ENCODE measurements at regions not wholly inside any gene's neighbourhood (a gene's known extent, or its start where the extent isn't known, plus 50 kb on each side); places are given as distances from the start of the nearest gene placed in this dataset.

DNA sequence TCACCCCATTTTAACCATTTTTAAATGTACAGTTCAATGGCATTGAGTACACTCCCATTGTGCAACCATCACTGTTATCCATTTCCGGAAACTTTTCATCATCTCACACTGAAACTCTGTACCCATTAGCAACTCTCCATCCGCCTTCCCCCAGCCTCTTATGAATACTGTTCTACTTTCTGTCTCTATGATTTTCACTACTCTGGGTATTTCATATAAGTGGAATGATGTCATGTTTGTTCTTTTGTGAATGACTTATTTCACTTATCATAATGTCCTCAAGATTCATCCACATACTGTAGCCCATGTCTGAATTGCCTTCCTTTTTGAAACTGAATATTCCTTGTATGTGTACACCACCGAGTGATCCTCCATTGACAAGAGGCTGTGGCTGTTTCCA is 92.9 kb upstream of the TOX2 start:
- no peak for DNase-seq (ENCODE audit: low read depth)
- in situ Hi-C loops (cut with HindIII; ENCODE audit: low pct_unique_long_range_greater_than_20kb, low sequenced_read_pairs) = no loop called here

DNA sequence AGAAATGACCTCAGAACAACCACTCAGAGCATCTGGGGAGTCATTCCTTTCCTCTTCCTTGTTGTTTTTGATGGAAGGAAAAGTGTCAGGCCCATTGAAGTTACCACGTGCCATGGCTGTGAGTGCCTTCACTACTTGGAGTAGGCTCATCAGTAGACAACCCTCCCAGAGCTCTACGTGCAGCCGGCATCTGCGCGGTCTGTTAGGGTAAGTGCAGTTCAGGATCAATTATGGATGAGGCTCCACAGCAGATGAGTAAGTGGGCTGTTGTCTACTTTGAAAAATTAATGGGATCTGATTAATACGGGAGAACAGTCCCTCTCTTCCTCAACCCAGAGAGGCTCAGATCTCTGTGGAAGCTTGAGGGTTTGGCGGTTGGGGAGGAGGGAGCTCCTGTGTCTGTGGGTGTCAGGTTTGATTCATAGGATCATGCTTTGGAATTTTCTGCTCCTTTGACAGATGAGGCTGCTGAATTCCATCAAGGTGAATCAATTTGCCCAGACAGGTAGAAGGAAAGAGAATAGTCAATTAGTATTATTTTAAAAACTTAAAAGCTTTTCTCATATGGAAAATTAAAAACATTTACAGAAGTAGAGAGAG is 93.8 kb upstream of the TOX2 start:
- DNase-seq (ENCODE audit: low read depth) = no peak
- in situ Hi-C loops (cut with HindIII; ENCODE audit: low pct_unique_long_range_greater_than_20kb, low sequenced_read_pairs) = no loop called here

- no peak for DNase-seq (ENCODE audit: low read depth)
- in situ Hi-C loops (cut with HindIII; ENCODE audit: low pct_unique_long_range_greater_than_20kb, low sequenced_read_pairs) = no loop called here
These were observed 85.4 kb upstream of the GTSF1L start for GRCh38 chr20:43812216-43812615.

GRCh38 chr20:43809206-43809819 is 82.5 kb upstream of the GTSF1L start:
- no peak for DNase-seq (ENCODE audit: low read depth)
- in situ Hi-C loops (cut with HindIII; ENCODE audit: low pct_unique_long_range_greater_than_20kb, low sequenced_read_pairs) = no loop called here

DNA sequence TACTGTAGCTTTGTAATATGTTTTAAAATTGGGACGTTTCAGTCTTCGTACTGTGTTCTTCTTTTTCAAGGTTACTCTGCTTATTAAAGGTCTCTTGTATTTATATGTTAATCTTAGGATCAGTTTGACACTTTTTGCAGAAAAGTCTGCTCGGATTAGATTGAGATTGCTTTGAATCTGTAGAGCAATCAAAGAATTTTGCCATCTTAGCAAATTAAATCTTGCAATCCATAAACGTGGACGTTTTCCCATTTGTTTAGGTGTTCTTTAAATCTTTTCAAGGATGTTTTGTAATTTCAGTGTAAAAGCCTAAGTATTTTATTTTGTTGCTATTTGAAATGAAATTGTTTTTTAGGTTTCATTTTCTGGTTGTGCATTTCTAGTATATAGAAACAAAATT is 78.0 kb upstream of the GTSF1L start:
- no peak for DNase-seq (ENCODE audit: low read depth)
- in situ Hi-C loops (cut with HindIII; ENCODE audit: low pct_unique_long_range_greater_than_20kb, low sequenced_read_pairs) = no loop called here

DNA sequence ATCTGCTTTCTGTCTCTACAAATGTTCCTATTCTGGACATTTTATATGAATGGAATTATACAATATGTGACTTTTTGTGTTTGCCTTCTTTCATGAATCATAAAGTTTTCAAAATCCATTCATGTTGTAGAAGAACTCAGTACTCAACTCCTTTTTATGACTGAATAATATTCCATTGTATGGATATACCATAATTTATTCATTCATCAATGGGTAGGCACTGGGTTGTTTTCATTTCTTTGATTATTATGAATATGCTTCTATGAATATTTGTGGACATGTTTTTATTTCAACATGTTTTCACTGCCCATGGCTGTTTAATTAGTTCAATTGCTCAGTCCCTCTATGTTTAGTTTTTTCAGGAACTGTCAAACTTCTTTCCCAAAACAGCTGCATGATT is 76.5 kb upstream of the GTSF1L start:
- in situ Hi-C loops (cut with HindIII; ENCODE audit: low pct_unique_long_range_greater_than_20kb, low sequenced_read_pairs) = no loop called here
- no peak for DNase-seq (ENCODE audit: low read depth)

- in situ Hi-C loops (cut with HindIII; ENCODE audit: low pct_unique_long_range_greater_than_20kb, low sequenced_read_pairs) = no loop called here
- no peak for DNase-seq (ENCODE audit: low read depth)
These were observed 73.4 kb upstream of the GTSF1L start for GRCh38 chr20:43800186-43800585.

DNA sequence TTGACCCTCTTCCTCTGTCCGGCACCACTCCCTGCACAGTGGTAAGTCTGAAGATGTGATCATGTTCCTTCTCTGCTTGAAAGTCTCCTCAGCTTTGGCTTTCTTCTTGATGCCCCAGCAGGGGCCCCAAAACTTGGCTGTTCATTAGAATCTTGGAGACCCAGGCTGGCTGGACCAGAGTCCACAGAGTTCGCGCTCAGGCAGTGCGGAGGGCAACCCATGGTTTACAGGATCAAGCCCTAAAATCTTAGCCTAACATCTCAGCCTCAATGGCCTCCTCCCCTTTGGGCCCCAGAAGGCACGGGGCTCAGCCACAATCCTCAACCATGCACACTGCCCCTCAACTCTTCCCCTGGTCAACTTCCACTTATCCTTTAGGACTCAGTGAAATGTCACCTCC is 72.9 kb upstream of the GTSF1L start:
- no peak for DNase-seq (ENCODE audit: low read depth)
- in situ Hi-C loops (cut with HindIII; ENCODE audit: low pct_unique_long_range_greater_than_20kb, low sequenced_read_pairs) = no loop called here

DNA sequence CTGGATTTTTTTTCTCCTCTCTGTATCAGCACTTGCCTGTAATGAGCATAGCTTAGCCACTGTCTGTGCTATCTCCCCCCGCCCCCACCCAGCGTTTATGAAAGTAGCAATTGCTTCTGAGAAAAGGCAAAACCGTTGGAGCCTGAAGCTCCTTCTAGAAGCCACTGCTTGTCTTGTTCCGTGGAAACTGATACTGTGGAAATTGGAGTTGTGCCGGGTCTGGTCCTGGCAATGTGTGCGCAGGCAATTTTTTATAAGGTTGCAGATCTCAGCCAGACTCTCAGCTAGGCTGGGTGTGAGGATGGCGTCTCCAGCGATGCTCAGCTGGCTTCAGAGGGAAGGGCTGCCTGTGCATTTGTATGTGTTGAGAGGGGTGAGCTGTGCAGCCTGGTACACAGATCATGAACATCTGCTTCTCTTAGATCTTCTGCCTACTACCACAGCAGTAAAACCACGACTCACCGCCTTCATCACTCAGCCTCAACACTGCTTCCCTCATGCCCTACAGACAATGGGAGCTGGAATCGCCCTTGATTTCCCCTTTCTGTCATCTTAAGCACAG is 72.4 kb upstream of the GTSF1L start:
- in situ Hi-C loops (cut with HindIII; ENCODE audit: low pct_unique_long_range_greater_than_20kb, low sequenced_read_pairs) = no loop called here
- DNase-seq (ENCODE audit: low read depth) = no peak

- in situ Hi-C loops (cut with HindIII; ENCODE audit: low pct_unique_long_range_greater_than_20kb, low sequenced_read_pairs) = no loop called here
- DNase-seq (ENCODE audit: low read depth) = no peak
These were observed 71.7 kb upstream of the GTSF1L start for GRCh38 chr20:43798291-43799149.

DNA sequence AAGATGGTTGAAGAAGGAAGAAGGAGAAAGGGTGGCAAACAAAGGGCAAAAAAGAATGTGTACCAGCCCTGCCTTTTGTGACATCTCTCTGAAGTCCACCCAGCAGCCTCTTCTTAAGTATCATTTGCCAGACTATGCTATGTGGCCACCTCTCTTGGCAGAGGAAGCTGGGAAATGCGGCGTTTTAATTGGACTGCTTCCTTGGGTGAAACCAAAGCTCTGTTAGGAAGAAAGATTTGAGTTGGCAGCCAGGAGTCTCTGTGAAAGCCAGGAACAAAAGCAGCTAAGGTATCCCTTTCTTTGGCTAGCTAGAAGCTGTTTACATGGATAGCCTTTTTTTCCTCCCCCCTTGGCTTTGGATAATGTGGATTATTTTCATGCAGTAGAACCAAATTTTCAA is 67.5 kb upstream of the GTSF1L start:
- DNase-seq (ENCODE audit: low read depth) = no peak
- in situ Hi-C loops (cut with HindIII; ENCODE audit: low pct_unique_long_range_greater_than_20kb, low sequenced_read_pairs) = no loop called here

GRCh38 chr20:43789593-43789992 is 62.8 kb upstream of the GTSF1L start:
- in situ Hi-C loops (cut with HindIII; ENCODE audit: low pct_unique_long_range_greater_than_20kb, low sequenced_read_pairs) = no loop called here
- no peak for DNase-seq (ENCODE audit: low read depth)

- no peak for DNase-seq (ENCODE audit: low read depth)
- in situ Hi-C loops (cut with HindIII; ENCODE audit: low pct_unique_long_range_greater_than_20kb, low sequenced_read_pairs) = no loop called here
These were observed 61.1 kb upstream of the GTSF1L start for GRCh38 chr20:43787937-43788336.

DNA sequence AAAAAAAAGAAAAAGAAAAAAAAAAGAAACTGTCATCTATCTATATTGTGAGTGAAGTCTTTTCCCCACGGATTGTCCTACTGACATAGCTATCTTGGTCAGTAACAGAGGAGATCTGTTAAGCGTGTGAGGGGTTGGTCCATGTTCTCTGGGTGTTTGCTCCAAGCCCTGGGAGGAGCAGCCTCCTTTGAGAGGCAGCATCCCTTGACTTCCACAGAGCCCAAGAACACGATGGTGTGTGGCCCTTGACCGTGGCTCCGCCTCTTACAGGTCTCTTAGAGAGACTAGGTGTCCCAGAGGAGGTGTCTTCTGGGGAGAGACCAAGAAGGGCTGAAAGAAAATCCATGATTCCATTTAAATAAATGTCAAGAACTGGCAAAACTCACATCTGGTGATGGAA is 60.1 kb upstream of the GTSF1L start:
- in situ Hi-C loops (cut with HindIII; ENCODE audit: low pct_unique_long_range_greater_than_20kb, low sequenced_read_pairs) = no loop called here
- no peak for DNase-seq (ENCODE audit: low read depth)

- in situ Hi-C loops (cut with HindIII; ENCODE audit: low pct_unique_long_range_greater_than_20kb, low sequenced_read_pairs) = no loop called here
- no peak for DNase-seq (ENCODE audit: low read depth)
These were observed 54.4 kb upstream of the GTSF1L start for GRCh38 chr20:43781215-43781614.

- in situ Hi-C loops (cut with HindIII; ENCODE audit: low pct_unique_long_range_greater_than_20kb, low sequenced_read_pairs) = no loop called here
- DNase-seq (ENCODE audit: low read depth) = peak; percentile 6
These were observed 51.6 kb upstream of the GTSF1L start for GRCh38 chr20:43778375-43778774.

- in situ Hi-C loops (cut with HindIII; ENCODE audit: low pct_unique_long_range_greater_than_20kb, low sequenced_read_pairs) = no loop called here
- no peak for DNase-seq (ENCODE audit: low read depth)
These were observed 49.9 kb upstream of the GTSF1L start for GRCh38 chr20:43776691-43777090.
